SK-N-MC (cell line): ENCODE measurements at regions not wholly inside any gene's neighbourhood (a gene's known extent, or its start where the extent isn't known, plus 50 kb on each side); places are given as distances from the start of the nearest gene placed in this dataset.

Experiments
- EZH2 ChIP-seq: fragments of 200-600 bp; sonication (generic); IDR thresholded peaks from one replicate; pipeline ENCODE4 v1.6.1; 2017; ENCODE audit warnings: antibody characterized with exemption
- FOXP2 ChIP-seq: optimal IDR thresholded peaks from 2 replicates; pipeline ENCODE3; 2011; ENCODE audit warnings: mild to moderate bottlenecking, moderate library complexity; ENCODE audit not compliant: insufficient read depth; ENCODE audit errors: extremely low read length, control extremely low read depth
- POLR2AphosphoS5 ChIP-seq: IDR thresholded peaks from 2 replicates; pipeline ENCODE4 v1.6.1; 2012; ENCODE audit warnings: mild to moderate bottlenecking, low read depth, low read length, borderline replicate concordance

GRCh38 chr12:28766398-28766797 lies 382.7 kb upstream of the FAR2 start:
- TF ChIP-seq EZH2 (no peak), POLR2AphosphoS5 (no peak), FOXP2 (no peak)
